NB4 (cell line): ENCODE measurements at regions not wholly inside any gene's neighbourhood (a gene's known extent, or its start where the extent isn't known, plus 50 kb on each side); places are given as distances from the start of the nearest gene placed in this dataset.
"Not testable (repeated sequence)": the region's sequence is repeated elsewhere in the genome, so short reads cannot be mapped to it uniquely, and the experiment has no call there.

ENCODE experiments used
- CTCF ChIP-seq: IDR thresholded peaks from one replicate; pipeline ENCODE4 v1.5.1; 2012; ENCODE audit warnings: low read depth, low read length
- MAX ChIP-seq: IDR thresholded peaks from 2 replicates; pipeline ENCODE4 v1.6.1; 2011; ENCODE audit warnings: low read depth, low read length
- POLR2A ChIP-seq: IDR thresholded peaks from 2 replicates; pipeline ENCODE4 v1.6.1; 2011; ENCODE audit warnings: mild to moderate bottlenecking; ENCODE audit not compliant: insufficient read length; ENCODE audit errors: extremely low read depth

- TF ChIP-seq POLR2A, CTCF, MAX: not testable (repeated sequence)
Observed at GRCh38 chr1:143729449-143730111, 242.2 kb downstream of the FAM72C start.
